Eye (tissue), 1 donor: ENCODE measurements at regions not wholly inside any gene's neighbourhood (a gene's known extent, or its start where the extent isn't known, plus 50 kb on each side); places are given as distances from the start of the nearest gene placed in this dataset.

ENCODE experiments used
- DNase-seq: peaks from one replicate; pipeline ENCODE4 v3.0.0-alpha.2; 2015

GRCh38 chr9:107213561-107214028 is 69.5 kb upstream of the RAD23B start:
- no peak for DNase-seq

GRCh38 chr9:107214381-107214780 is 68.7 kb upstream of the RAD23B start:
- DNase-seq: no peak

DNA sequence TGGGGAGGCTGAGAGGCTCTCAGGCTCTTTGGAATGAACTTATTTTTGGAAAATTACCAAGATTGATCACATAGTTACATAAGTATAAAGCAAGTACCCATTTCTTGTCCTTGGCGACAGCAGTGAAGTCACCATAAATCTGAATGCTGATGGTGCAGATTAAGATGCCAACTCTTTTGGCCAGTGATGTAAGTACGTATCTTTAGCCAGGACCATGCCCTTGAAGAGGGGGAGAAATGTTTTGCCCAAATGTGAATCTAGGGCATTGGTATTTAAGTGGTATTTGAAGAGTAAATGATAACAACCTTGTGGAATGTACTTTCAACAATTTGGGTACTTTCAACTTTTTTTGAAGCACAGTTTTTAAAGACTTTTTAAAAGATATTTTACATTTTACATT is 68.2 kb upstream of the RAD23B start:
- DNase-seq: no peak

DNA sequence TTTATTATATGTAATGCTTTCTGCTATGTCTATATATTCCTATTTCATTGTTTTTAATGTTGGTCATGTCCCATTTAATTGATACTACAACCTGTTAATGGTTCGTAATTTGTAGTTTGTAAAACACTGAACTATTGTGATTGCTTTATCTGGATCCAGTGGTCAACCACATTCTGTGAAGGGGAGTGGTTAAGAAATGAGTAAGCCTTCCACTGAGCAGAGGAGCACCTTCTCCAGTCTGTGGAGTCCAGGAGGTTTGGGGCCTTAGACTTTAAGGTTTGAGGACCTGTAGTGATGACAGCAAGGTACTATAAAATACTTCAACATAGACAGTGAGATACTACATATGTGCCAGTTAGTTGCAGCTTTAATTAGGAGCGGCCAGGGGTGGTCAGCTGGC is 67.7 kb upstream of the RAD23B start:
- DNase-seq: no peak

DNA sequence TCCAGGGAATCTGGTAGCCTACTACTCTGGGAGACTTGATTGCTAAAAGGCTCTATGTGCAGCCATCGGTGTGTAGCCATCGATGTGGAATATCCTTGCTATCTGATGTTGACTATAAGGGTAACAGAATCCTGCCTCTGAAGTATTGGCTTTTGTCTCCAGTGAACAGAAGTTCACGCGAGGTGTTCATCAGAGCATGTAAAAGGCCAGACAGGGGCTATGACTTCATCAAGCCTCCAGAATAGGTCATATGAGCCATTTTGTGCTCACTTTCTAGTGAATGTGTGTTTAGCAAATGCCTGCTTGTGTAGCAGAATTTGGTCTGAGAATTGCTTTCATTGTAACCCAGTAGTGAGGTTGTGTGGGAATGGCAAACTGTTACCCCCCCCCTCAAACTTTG is 66.8 kb upstream of the RAD23B start:
- DNase-seq: no peak

DNA sequence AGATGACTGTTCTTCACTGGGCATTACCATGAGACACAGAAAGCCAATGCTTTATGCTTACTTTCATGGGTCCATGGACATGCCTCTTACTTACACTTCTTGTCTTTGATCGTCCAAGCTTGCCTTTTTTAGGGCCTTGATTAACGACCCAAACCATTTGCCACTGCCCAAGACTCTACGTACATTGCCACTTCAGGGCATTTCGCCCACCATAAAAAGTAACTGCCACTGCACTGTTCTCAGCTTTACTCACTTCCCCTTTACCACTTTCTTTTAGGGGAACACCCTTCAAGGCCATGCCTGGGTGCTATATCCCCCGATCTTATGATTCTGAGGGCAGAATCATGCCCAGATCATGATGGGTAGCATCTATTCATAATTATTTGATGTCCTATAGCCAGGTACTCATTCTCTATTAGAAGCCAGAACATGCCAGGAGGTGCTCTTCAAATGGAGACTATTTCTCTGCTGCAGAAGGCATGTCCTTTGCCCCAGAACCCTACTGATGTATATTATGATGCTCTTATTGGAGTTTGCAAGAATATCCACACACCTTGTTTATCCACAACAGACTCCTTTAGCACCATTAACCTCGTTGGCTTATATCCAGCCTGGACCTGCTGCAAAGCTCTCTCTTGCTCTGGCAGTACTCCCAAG is 64.1 kb upstream of the RAD23B start:
- DNase-seq: no peak

DNA sequence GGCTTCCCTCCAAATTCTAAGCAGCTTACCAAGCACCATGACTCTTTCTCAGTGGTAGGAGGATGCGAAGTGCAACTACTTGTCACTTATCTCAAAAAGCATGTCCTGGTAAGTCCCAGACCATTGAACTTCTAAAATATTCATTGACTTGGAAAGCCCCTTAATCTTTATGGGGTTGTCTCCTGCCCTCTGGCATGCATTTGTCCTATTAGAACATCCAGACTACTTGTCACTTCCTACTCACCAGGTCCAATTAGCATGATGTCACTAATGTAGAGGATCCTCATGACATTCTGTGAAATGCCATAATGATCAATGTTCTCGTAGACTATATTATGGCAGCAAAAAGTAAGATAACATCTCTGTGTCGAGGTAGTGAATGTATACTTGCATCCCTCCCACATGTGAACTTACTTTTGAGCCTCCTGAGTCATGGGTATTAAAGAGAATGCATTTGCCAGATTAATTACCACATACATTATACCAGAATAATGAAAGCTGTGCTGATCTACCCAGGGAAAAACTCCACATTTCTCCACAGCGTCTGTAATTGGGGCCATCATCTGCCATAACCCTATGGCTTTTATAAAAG is 63.5 kb upstream of the RAD23B start:
- no peak for DNase-seq

DNA sequence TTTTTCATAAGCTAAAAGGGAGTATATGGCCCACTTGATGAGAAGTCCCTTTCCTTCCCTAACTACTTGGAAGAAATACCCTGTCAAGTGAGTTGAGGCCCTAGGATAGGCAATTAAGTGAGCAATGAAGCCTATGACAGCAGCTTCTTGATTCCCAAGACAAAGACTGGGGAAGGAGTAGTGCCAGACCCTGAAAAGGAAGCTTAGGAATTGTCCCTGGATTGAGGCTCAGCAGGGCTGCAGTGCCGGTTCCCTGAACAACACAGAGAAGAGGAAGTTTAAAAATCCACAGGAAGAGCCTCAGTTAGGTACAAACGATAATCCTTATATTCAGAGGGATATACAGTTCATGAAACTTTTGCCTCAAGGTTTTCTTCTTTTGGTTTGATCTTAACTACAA is 61.8 kb upstream of the RAD23B start:
- DNase-seq: no peak

DNA sequence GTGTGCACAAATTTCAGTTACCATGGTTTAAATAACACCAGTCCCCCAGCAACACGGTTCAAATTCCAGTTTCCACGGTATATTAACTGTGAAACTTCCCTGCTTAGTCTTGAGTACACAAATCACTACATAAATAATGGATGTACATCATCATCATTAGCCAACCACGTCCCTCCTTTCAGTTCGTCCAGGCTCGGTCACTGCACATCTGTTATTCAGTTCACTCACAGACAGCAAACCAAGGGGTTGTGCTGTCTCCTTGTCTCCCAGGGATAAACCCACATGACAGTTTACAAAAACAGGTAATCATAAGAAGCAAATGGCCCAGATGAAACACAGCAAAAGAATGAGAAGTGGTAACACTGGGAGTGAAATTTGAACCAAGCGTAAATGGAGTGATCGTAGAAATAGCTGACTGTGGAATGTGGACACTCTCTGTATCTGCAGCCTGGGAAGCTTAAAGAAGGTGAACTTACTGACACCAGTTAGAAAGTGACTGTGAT is 61.0 kb upstream of the RAD23B start:
- DNase-seq: peak; percentile 67

DNA sequence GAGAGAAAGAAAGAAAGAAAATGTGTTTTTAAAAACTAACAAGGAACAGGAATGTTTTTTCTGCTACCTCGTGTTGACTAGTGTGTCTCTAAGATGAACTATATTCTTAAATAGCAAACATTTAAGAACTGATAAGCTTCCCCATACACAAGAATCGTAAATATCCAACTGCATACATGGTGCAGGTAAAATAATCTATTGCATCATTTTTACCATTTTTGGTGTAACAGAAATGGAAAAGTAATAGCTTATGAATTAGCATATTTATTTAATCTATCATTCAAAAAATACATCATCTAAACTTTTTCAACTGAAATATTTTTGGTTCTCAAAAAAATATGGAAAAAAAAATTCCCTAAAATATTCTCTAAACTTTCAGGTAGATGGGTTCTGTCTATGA is 59.7 kb upstream of the RAD23B start:
- no peak for DNase-seq

DNA sequence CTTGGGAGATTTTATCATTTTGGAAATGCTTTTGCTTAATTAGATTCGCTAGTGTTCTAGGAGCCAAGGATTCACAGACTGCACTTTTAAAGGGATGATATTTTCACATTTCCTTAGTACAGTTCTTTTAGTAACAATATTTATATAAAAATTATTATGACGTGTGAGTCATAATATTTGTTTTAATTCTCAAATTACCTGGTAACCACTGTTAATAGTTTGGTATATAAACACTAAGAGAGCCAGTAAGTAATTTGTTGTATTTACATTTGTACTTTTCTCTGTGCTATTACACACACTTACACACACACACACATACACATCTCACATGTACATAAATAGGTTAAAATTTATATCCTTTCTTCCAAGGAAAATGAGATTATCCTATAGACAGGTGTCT is 58.8 kb upstream of the RAD23B start:
- no peak for DNase-seq

DNA sequence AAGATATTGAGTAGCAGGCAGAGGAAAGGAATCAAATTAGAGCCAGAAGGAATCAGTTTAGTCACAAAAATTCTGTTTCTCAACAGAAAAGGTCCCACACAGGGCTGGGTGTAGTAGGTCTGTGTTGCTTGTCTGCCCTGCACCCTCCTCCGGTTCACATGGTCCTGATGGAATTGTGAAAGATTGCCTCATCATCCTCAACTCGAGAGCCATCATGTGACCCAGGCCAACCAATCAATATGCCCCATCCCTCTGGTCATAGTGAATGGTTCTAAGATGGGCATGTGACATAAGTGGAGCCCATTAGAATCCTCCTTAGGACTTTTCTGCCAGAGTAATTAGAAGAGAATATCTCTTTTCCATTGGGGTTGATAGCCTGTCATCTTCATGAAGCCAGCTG is 56.7 kb upstream of the RAD23B start:
- DNase-seq: no peak

- no peak for DNase-seq
Measured at GRCh38 chr9:107227774-107228173, 55.3 kb upstream of the RAD23B start.

GRCh38 chr9:107228496-107229039 is 54.5 kb upstream of the RAD23B start:
- DNase-seq: no peak

- DNase-seq: peak; percentile 47
Measured at GRCh38 chr9:107229241-107229741, 53.8 kb upstream of the RAD23B start.
